ENCODE measurements at regions not wholly inside any gene's neighbourhood (a gene's known extent, or its start where the extent isn't known, plus 50 kb on each side); places are given as distances from the start of the nearest gene placed in this dataset.

DNA sequence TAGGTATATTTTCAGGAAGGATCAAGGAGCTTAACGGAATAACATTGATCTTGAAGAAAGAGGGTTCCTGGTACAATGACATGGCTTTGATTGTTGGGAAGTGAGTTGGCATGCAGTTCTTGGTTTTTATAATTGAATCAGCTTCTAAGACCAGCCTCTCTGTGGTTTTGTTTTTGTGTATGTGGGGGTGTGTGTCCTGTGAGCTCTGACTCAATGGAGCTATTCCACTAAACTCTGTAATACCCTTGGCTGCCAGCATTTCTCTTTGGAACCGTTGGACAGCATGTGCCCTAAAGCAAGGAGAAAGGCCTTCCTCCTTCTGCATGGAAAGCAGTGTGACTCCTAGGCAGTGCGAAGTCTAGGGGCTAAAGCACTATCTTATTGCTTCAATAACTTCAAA lies 124.8 kb downstream of the EDEM1 start:
- Mint-ChIP-seq H3K27me3 (no peaks in the 10 kb centered on the region), H3K9me3 (no peaks in the 10 kb centered on the region), H3K4me1 (no peaks in the 10 kb centered on the region), H3K4me3 (no peak overlapping the region), H3K27ac (no peak overlapping the region), H3K36me3 (ENCODE audit: low read depth) (no peaks in the 10 kb centered on the region)
- CTCF ChIA-PET: no interaction called here
- POLR2A ChIA-PET: no interaction called here
- no peak for DNase-seq

DNA sequence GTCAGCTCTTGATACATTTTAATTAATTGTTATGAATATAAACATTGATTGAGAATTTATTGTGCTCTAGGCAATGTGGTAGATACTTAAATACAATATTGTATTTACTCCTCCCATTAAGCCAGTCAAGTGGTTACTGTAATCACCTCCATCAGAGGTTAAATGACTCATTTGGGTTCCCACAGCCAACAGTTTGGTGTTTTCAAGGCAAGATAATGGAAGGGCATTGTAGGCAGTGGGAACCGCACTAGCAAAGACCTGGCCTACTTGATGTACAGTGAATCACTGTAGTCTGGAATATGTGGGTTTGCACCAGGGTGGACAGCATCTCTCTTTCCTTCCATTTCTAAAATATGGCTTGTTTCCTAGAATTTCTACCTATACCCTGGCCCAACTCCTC lies 127.4 kb downstream of the EDEM1 start:
- Mint-ChIP-seq H3K27ac (no peak overlapping the region), H3K4me3 (no peak overlapping the region), H3K4me1 (no peaks in the 10 kb centered on the region), H3K36me3 (ENCODE audit: low read depth) (no peaks in the 10 kb centered on the region), H3K27me3 (no peaks in the 10 kb centered on the region), H3K9me3 (peaks cover 2% of the 10 kb centered on the region)
- DNase-seq: no peak
- CTCF ChIA-PET: no interaction called here
- POLR2A ChIA-PET: no interaction called here

DNA sequence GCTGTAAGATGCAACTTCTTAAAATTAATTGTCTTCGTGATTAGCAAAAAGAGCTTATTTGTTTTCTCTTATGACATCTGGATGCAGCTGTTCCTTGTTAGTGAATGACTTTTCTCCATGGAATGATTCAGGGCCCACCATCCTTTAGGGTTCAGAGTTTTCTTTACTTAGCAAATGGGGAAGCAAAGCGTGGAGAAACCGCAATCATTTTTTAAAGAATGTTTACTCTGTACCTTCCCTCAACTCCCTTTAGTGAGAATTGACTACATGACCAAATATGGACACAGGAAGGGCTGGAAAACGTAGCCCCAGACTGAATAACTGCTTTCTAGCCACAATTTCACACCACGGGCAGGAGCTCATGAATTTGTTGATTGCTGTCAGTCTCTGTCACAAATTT lies 130.1 kb downstream of the EDEM1 start:
- POLR2A ChIA-PET: no interaction called here
- peaks cover 2% of the 10 kb centered on the region for H3K9me3 Mint-ChIP-seq
- no peak overlapping the region for H3K4me3 Mint-ChIP-seq
- H3K36me3 Mint-ChIP-seq (ENCODE audit: low read depth): no peaks in the 10 kb centered on the region
- H3K27me3 Mint-ChIP-seq: no peaks in the 10 kb centered on the region
- CTCF ChIA-PET: no interaction called here
- H3K27ac Mint-ChIP-seq: no peak overlapping the region
- H3K4me1 Mint-ChIP-seq: no peaks in the 10 kb centered on the region
- DNase-seq: no peak

- H3K4me1 Mint-ChIP-seq: no peaks in the 10 kb centered on the region
- ChIA-PET CTCF (no interaction called here), POLR2A (no interaction called here)
- H3K4me3 Mint-ChIP-seq: no peak overlapping the region
- H3K9me3 Mint-ChIP-seq: peaks cover 2% of the 10 kb centered on the region
- no peaks in the 10 kb centered on the region for H3K36me3 Mint-ChIP-seq (ENCODE audit: low read depth)
- no peak overlapping the region for H3K27ac Mint-ChIP-seq
- H3K27me3 Mint-ChIP-seq: peaks cover 1% of the 10 kb centered on the region
- DNase-seq: no peak
Observed at GRCh38 chr3:5319454-5319853, 131.9 kb downstream of the EDEM1 start.

DNA sequence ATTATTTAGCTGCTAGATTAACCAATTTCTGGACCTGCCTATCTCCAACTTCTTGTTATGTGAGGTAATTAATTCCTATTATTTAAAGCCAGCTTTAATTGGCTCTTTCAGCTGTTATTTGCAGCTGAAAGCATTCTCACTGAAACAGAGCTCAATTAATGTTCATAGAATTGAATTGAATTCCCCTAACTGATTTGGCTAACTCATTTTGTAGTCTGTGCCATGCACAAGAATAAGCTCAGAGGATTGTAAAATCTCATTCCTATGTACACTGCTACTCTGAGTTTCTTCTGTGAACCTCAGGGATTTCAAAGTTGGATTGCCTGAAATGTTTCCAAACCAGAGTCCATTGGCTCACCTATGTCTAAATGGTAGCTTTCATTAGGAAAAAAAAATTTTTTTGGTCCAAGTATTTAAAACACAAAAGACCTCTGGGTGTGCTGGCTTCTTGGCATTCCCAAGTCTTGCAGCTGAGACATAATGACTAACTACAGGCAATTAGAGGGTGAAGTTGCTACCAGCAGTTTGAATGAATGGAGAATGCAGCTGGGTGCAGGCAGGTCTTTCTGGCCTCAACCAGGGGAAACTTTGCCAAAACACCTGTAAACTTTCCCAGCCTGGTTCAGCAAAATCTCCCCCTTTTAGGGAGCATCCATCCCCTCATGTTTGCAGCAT lies 134.3 kb downstream of the EDEM1 start:
- Mint-ChIP-seq H3K36me3 (ENCODE audit: low read depth) (no peaks in the 10 kb centered on the region), H3K4me1 (no peaks in the 10 kb centered on the region), H3K4me3 (no peak overlapping the region), H3K9me3 (peaks cover 2% of the 10 kb centered on the region), H3K27me3 (peaks cover 1% of the 10 kb centered on the region), H3K27ac (no peak overlapping the region)
- CTCF ChIA-PET: no interaction called here
- no peak for DNase-seq
- POLR2A ChIA-PET: no interaction called here

DNA sequence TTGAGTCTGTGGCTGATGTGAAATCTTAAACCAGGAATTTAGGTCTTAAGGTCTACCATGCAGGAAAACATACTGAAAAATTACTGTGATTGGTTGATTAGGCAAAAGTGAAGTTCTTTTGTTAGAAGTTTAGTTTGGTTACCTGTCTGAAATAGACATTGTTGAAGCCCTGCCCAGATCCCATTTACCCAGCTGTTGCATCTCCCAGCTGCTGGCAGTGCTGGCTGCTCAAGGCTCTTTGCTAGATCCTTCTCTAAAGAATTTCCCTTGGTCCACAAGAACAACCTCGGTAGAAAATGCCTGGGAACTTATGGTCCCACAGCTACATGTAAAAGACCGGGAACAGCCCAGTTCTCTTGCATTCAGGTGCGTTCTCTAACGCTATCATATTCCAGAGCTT lies 137.3 kb downstream of the EDEM1 start:
- CTCF ChIA-PET: no interaction called here
- DNase-seq: no peak
- Mint-ChIP-seq H3K9me3 (peaks cover 2% of the 10 kb centered on the region), H3K4me3 (no peak overlapping the region), H3K27me3 (peaks cover 1% of the 10 kb centered on the region), H3K4me1 (no peaks in the 10 kb centered on the region), H3K27ac (no peak overlapping the region), H3K36me3 (ENCODE audit: low read depth) (no peaks in the 10 kb centered on the region)
- POLR2A ChIA-PET: no interaction called here

- Mint-ChIP-seq H3K36me3 (ENCODE audit: low read depth) (no peaks in the 10 kb centered on the region), H3K27me3 (no peaks in the 10 kb centered on the region), H3K4me3 (no peak overlapping the region), H3K4me1 (no peaks in the 10 kb centered on the region), H3K9me3 (peaks cover 2% of the 10 kb centered on the region), H3K27ac (no peak overlapping the region)
- ChIA-PET POLR2A (no interaction called here), CTCF (no interaction called here)
- DNase-seq: no peak
Observed at GRCh38 chr3:5330152-5330810, 142.8 kb downstream of the EDEM1 start.

- Mint-ChIP-seq H3K4me1 (no peaks in the 10 kb centered on the region), H3K27me3 (no peaks in the 10 kb centered on the region), H3K27ac (no peak overlapping the region), H3K4me3 (no peak overlapping the region), H3K36me3 (ENCODE audit: low read depth) (no peaks in the 10 kb centered on the region), H3K9me3 (peaks cover 2% of the 10 kb centered on the region)
- ChIA-PET POLR2A (no interaction called here), CTCF (no interaction called here)
- DNase-seq: no peak
Observed at GRCh38 chr3:5331567-5332269, 144.2 kb downstream of the EDEM1 start.

DNA sequence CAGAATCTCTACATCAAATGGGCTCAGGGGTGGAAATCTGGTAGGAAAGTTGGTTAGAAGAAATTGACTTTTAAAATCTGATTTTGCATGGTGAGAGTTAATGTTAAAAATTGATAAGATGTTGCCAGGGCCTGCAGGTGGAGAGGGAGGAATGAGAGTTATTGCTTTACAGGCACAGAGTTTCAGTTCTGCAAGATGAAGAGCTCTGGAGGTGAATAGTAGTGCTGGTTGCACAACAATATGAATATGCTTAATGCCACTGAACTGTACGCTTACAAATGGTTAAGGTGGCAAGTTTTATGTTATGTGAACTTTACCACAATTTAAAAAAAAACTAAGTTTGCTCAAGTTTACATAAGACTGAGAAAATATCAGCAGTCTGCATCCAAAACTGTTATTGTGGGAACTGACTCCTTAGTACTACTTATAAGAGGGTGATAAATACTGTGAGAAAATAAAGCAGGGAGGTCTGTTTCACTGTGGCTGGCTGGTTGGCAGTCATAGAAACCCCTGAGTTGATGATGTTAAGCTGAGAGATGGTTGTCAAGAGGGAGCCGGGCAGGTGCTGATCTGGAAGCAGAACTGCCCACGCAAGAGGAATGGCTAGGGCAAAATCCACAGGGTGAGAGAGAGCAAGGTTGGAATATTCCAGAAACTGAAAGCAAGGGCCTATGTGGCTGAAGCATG lies 144.9 kb downstream of the EDEM1 start:
- no peak overlapping the region for H3K27ac Mint-ChIP-seq

DNA sequence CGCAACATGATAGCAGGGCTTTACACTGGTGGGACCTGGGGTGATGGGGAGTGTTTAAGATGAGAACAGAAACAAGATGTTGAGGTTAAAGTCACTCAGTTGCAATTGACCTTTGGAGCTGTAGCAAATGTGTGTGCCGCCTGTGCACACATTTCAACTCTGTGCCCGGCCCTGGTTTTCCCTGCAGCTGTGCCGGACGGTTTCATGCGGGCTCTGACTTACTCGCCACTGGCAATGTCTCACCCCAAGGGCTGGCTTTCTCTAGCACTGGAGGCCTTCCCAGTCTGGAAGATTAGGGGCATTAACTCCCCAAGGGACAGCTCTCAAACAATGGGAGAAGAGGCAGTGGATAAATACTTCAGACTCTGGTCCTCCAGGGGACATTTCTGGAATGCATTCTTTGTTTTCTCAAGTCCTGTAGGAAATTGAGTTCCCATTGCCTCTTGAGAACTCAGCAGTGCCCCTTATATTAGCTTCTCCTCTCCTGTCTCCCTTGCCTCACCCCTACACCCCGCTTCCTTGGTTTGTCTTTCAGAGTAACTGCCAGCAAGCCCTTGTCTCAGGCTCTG lies 152.5 kb downstream of the EDEM1 start:
- no peak overlapping the region for H3K4me3 Mint-ChIP-seq
- H3K27me3 Mint-ChIP-seq: no peaks in the 10 kb centered on the region
- H3K9me3 Mint-ChIP-seq: no peaks in the 10 kb centered on the region
- DNase-seq: no peak
- POLR2A ChIA-PET: no interaction called here
- CTCF ChIA-PET: no interaction called here
- no peaks in the 10 kb centered on the region for H3K36me3 Mint-ChIP-seq (ENCODE audit: low read depth)
- H3K27ac Mint-ChIP-seq: no peak overlapping the region
- no peaks in the 10 kb centered on the region for H3K4me1 Mint-ChIP-seq

More for the DNA sequence above, 144.9 kb downstream of the EDEM1 start:
- Mint-ChIP-seq H3K9me3 (no peaks in the 10 kb centered on the region), H3K27me3 (no peaks in the 10 kb centered on the region), H3K4me1 (no peaks in the 10 kb centered on the region), H3K4me3 (no peak overlapping the region), H3K36me3 (ENCODE audit: low read depth) (no peaks in the 10 kb centered on the region)
- ChIA-PET POLR2A (no interaction called here), CTCF (no interaction called here)
- no peak for DNase-seq

- no peaks in the 10 kb centered on the region for H3K4me1 Mint-ChIP-seq
- H3K4me3 Mint-ChIP-seq: no peak overlapping the region
- ChIA-PET CTCF (no interaction called here), POLR2A (no interaction called here)
- no peaks in the 10 kb centered on the region for H3K27me3 Mint-ChIP-seq
- H3K27ac Mint-ChIP-seq: no peak overlapping the region
- DNase-seq: no peak
- H3K9me3 Mint-ChIP-seq: no peaks in the 10 kb centered on the region
- H3K36me3 Mint-ChIP-seq (ENCODE audit: low read depth): no peaks in the 10 kb centered on the region
Observed at GRCh38 chr3:5341610-5342009, 154.1 kb downstream of the EDEM1 start.

DNA sequence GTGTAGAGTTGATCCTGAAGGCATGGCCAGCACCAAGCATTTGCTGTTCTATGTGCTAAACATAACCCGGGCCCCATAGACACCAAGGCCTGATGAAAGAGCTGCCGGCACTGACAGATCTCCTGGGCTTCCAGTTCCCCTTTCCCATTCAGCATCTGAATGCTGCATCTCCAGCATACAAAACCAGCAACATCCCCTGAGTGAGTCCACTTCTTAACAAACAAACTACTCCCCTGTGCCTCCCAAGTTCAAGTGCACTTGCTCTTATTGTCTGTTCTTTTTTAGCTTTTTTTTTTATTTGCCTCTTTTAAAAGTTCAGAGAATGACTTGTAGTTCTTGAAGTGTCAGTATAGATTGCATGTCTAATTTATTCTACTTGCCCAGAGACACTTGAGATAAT lies 156.0 kb downstream of the EDEM1 start:
- Mint-ChIP-seq H3K4me1 (no peaks in the 10 kb centered on the region), H3K9me3 (no peaks in the 10 kb centered on the region), H3K36me3 (ENCODE audit: low read depth) (no peaks in the 10 kb centered on the region), H3K27ac (no peak overlapping the region), H3K4me3 (no peak overlapping the region), H3K27me3 (no peaks in the 10 kb centered on the region)
- no peak for DNase-seq
- ChIA-PET CTCF (no interaction called here), POLR2A (no interaction called here)

DNA sequence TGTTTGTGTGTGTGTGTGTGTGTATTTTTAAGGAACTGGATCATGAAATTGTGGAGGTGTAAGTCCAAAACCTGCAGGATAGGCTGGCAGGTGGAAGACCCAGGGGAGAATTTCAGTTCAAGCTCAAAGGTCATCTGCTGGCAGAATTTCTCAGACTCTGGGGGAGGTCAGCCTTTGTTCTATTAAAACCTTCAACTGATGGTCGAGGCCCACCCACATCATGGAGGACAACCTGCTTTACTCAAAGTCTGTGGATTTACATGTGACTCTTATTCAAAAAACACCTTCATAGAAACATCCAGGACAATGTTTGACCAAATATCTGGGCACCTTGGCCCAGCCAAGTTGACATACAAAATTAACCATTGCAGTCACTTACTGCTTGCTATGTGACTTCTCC lies 157.2 kb downstream of the EDEM1 start:
- no peaks in the 10 kb centered on the region for H3K9me3 Mint-ChIP-seq
- H3K36me3 Mint-ChIP-seq (ENCODE audit: low read depth): no peaks in the 10 kb centered on the region
- H3K27ac Mint-ChIP-seq: no peak overlapping the region
- H3K27me3 Mint-ChIP-seq: peaks cover 3% of the 10 kb centered on the region
- H3K4me1 Mint-ChIP-seq: no peaks in the 10 kb centered on the region
- ChIA-PET POLR2A (no interaction called here), CTCF (no interaction called here)
- no peak overlapping the region for H3K4me3 Mint-ChIP-seq
- DNase-seq: no peak
